ENCODE measurements at regions not wholly inside any gene's neighbourhood (a gene's known extent, or its start where the extent isn't known, plus 50 kb on each side); places are given as distances from the start of the nearest gene placed in this dataset.

- TF ChIP-seq ZBTB40 (IDR thresholded peaks at IDR 0.05) (no peak), ZBTB40 (CRISPR knock-in tag; IDR thresholded peaks at IDR 0.05) (no peak), ZNF331 (CRISPR knock-in tag; IDR thresholded peaks at IDR 0.05) (no peak; the same call in 1 of the 2 replicates), GFI1 (CRISPR knock-in tag; IDR thresholded peaks at IDR 0.05; ENCODE audit: borderline replicate concordance) (peak; percentile 85), NR2F1 (CRISPR knock-in tag; IDR thresholded peaks at IDR 0.05) (peak in 1 of 2 experiments; percentile 69; a peak in 2 of 4 replicates), ZNF841 (CRISPR knock-in tag; IDR thresholded peaks at IDR 0.05; ENCODE audit: borderline replicate concordance) (no peak), KLF16 (CRISPR knock-in tag; IDR thresholded peaks at IDR 0.05) (0 out of 4 replicates have a peak, but pooled peaks of 1 of the 2 experiments have one; percentile 60), SIX1 (CRISPR knock-in tag; IDR thresholded peaks at IDR 0.05; ENCODE audit: borderline replicate concordance) (peak; percentile 98), NFIC (IDR thresholded peaks at IDR 0.05; ENCODE audit: low read length) (peak; percentile 54; the same call in 1 of the 2 replicates), PITX1 (CRISPR knock-in tag; IDR thresholded peaks at IDR 0.05) (peak; percentile 64), ZNF282 (IDR thresholded peaks at IDR 0.05; ENCODE audit: partially characterized antibody) (no peak), ZSCAN25 (CRISPR knock-in tag; IDR thresholded peaks at IDR 0.05) (no peak), ASH2L (IDR thresholded peaks at IDR 0.05; ENCODE audit: insufficient read length, low read depth, low read length) (peak; percentile 66), SMAD3 (CRISPR knock-in tag; IDR thresholded peaks at IDR 0.05) (0 out of 2 replicates have a peak, but pooled peaks have one; percentile 43), ZNF546 (CRISPR knock-in tag; conservative IDR thresholded peaks at IDR 0.05) (no peak)
- TF ChIP-seq, protein P1, sequence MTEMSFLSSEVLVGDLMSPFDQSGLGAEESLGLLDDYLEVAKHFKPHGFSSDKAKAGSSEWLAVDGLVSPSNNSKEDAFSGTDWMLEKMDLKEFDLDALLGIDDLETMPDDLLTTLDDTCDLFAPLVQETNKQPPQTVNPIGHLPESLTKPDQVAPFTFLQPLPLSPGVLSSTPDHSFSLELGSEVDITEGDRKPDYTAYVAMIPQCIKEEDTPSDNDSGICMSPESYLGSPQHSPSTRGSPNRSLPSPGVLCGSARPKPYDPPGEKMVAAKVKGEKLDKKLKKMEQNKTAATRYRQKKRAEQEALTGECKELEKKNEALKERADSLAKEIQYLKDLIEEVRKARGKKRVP (CRISPR knock-in tag; IDR thresholded peaks at IDR 0.05) = no peak
Observed at GRCh38 chr12:24025153-24025798, 75.8 kb upstream of the SOX5 start (continued).

Measured in HepG2 (cell line).